HG02870 (cell line): ENCODE measurements at regions not wholly inside any gene's neighbourhood (a gene's known extent, or its start where the extent isn't known, plus 50 kb on each side); places are given as distances from the start of the nearest gene placed in this dataset.
"Not testable (repeated sequence)": the region's sequence is repeated elsewhere in the genome, so short reads cannot be mapped to it uniquely, and the experiment has no call there.

Experiments
- ATAC-seq: cut with Tn5 transposase; IDR thresholded peaks from one replicate; pipeline ENCODE4 v1.9.1; 2021; ENCODE audit warnings: mild to moderate bottlenecking, moderate library complexity; ENCODE audit not compliant: unreplicated experiment

DNA sequence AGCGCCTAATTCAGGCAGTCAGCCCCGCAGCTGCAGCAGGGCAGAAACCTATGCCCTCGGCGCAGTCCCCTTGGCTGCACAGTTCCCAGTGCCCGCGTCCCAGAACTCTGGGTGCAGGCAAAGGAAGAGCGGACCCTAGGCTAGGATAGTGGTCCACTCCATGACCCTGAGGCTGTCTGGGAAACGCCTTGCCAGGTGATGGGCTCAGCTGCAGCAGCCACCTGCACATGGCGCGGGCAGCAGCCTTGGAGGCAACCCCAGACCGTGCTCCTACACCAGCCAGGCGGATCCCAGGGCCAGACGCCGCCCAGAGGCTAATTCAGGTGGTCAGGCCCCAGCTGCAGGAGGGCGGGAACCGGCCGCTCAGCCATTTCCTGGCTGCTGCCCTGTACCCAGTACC is 83.0 kb downstream of the POTEC start:
- not testable (repeated sequence) for ATAC-seq

GRCh38 chr18:14459826-14460225 is 83.6 kb downstream of the POTEC start:
- ATAC-seq: not testable (repeated sequence)

DNA sequence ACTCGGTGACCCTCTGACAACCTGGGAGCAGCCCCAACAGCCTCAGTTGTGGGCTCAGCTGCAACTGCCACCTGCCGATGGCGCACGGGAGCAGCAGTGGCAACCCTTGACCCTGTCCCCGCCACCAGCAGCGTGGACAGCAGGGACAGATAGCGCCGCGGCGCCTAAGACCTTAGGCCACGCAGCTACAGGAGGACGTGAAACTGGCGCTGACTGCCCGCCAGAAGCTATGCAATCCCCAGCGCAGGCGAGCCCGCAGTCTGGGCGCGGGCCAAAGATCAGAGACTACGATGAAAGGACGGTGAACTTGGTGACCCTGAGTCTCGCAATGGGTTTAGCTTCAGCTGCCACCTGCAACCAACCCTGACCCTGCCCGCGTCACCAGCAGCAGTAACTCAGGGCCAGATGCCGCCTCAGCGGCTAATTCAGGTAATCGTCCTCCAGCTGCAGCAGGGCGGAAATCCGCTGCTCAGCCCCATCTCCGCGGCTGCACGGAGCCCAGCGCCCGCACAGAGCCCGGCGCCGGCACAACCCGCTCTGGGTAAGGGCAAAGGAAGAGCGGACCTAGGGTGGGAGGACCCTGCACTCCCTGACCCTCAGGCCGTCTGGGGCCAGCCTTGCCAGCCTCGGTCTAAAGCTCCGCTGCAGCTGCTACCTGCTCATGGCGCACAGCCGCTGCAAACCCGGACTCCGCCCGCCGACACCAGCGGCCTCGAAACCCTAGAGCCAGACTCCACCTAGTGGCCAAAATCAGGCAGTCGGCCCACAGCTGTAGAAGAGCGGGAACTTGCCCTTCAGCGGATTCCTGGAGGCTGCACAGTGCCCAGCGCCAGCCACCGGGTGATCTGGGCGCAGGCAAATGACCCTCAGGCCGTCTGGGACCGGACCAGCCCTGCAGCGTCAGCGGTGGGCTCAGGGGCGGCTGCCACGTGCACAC is 85.1 kb downstream of the POTEC start:
- not testable (repeated sequence) for ATAC-seq

DNA sequence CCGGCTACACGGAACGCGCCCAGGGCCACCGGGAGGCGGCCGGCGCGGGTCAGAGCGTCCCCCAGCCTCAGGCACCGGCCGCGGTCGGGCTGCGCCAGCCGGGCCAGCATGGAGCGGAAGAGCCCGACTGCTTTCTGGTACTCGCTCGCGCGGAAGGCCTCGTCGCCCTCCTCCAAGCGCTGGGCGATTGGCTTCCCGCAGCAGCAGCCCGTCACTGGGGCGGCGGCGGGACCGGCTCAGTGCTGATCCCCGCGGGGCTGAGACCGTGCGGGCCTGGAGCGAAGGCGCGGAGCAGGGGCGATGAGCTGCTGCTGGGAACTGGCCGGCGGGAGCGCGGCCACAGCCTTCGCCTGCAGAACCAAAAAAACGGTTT is 92.8 kb downstream of the POTEC start:
- ATAC-seq: not testable (repeated sequence)

DNA sequence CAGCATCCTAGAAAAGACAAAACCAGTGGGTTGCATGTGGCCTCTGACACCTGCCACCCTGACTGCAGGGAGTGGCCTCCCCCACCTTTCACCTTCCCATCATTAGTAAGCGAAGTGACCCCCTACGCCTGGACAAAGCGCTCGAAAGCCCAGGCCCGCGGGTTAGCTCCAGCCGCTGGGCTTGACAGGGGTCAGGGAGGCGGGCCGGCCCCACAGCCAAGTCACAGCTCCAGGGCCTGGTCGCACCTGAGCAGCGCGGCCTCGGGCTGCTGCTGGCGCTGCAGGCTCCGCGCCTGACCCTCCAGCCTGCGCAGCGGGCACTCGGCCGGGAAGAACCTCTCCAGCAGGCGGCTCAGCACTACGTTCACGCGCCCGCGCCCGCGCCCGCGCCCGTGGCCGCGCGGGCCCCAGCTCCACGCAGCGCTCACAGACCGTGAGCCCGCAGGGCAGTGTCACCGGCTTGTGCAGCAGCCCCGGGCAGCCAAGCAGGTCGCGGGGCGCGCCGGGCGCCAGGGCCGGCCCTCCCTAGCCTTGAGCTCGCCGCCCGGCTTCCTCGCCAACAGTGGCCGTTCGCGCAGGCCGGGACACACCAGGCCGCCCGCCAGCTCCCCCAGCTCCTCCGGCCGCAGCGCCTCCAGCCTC is 93.3 kb downstream of the POTEC start:
- ATAC-seq: not testable (repeated sequence)

GRCh38 chr18:14449062-14449461 is 94.3 kb downstream of the POTEC start:
- ATAC-seq: not testable (repeated sequence)

DNA sequence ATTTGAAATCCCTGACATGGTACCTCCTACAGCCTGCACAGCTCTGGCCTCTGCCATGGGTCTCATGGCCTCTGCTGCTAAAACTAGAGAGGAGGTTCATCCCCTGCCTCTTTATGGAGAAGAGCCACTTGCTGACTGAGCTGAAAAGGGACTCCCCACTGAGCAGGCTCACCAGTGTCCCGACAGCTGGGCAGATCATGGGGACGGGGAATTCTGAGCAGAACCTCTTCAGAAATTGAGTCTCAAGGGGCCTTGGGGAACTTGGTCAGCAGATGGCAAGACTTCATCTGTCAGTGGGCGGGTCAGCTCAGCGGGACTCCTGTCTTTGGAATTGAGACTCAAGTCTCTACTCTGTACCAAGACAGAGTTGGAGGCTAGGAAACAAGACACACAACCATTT is 95.7 kb downstream of the POTEC start:
- ATAC-seq: not testable (repeated sequence)

DNA sequence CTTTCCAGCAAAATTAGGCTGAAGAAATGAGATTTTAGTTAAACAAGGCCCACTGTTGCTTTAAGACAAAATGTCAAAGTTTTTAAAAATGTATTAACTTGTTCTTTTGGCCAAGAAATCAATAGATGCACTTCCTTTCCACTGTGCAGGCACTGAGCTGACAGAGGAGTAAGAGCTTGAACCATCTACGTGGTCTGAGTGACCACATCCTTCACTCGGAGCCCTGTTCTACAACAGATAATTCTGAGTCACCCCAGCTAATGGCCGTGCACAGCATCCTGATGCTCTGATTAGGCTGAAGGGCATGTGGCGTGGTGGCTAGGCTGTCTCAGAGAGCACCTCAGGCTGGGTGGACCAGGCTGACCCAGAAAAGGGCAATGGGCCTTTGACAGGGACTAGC is 107.9 kb downstream of the POTEC start:
- not testable (repeated sequence) for ATAC-seq

- not testable (repeated sequence) for ATAC-seq
Measured at GRCh38 chr18:14432371-14432770, 111.0 kb downstream of the POTEC start.

- ATAC-seq: not testable (repeated sequence)
Measured at GRCh38 chr18:14431031-14431521, 112.3 kb downstream of the POTEC start.

- ATAC-seq: not testable (repeated sequence)
Measured at GRCh38 chr18:14415806-14416205, 127.6 kb downstream of the POTEC start.

- ATAC-seq: not testable (repeated sequence)
Measured at GRCh38 chr18:14415399-14415798, 128.0 kb downstream of the POTEC start.

DNA sequence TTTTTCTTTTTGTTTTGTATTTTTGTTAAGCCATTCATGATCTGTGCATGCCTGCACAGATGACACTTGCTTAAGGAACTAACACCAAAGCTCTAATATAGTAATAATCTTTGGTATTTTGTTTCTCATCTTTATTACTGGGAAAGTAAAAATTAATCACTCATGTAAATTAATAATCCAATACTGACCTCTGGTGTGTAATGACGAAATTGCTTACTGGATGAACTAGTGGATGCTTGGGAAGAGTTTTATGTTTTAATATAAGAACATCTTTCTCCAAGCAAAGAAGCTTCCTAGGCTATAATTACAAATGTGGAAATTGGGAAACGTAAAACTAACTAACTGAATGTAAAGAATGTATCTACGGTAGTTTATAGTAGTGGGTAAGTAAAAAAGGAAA is 147.9 kb downstream of the POTEC start:
- not testable (repeated sequence) for ATAC-seq

DNA sequence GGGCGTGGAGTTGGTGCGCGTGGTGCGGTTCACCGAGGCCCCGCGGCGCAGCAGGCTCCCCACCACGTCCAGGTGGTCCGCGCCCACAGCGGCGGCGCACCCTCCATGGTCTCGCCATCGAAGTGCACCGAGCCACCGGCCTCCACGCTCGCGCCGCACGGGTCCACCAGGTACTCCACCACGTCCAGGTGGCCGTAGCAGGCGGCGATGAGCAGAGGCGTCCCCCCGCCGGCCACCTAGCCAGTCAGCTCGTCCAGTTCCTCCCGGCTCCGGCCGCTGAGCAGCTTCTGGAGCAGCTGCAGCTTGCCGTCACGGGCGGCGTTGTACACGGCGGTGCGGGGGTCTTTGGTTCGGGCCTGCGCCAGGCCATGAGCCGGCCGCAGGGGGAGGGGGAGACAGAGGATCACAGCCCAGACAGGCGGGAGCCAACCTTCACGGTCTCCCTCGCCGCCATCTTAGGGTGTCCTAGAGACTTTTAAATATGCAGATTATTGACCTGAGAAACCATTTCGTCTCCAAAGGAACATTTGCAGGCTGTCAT is 149.8 kb downstream of the POTEC start:
- not testable (repeated sequence) for ATAC-seq

DNA sequence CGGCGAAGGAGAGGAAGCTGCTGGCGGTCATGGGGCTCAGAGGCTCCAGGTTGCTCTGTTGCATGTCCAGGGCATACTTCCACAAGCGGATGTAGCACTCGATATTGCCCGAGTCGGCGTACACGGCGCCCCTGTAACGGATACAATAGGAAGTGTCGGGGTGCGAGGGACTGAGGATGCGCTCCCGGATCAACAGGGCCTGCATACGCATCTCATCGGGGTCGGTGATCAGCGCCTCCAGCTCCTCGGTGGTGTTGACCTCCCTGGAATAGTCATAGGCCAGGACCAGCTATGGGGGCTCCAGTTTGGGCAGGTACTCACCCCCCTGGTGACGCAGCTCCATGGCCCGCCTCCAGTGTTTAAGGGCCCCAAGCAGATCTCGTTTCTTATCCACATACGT is 150.8 kb downstream of the POTEC start:
- ATAC-seq: not testable (repeated sequence)

- ATAC-seq: not testable (repeated sequence)
Measured at GRCh38 chr18:14384961-14385360, 158.4 kb downstream of the POTEC start.

DNA sequence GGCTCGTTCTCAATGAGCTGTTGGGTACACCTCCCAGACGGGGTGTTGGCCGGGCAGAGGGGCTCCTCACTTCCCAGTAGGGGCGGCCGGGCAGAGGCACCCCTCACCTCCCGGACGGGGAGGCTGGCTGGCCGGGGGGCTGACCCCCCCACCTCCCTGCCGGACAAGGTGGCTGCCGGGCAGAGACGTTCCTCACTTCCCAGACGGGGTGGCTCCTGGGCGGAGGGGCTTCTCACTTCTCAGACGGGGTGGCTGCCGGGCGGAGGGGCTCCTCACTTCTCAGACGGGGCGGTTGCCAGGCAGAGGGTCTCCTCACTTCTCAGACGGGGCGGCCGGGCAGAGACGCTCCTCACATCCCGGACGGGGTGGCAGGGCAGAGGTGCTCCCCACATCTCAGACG is 160.7 kb downstream of the POTEC start:
- ATAC-seq: not testable (repeated sequence)

- ATAC-seq: not testable (repeated sequence)
Measured at GRCh38 chr18:14379489-14379888, 163.9 kb downstream of the POTEC start.

- not testable (repeated sequence) for ATAC-seq
Measured at GRCh38 chr18:14378376-14378775, 165.0 kb downstream of the POTEC start.

DNA sequence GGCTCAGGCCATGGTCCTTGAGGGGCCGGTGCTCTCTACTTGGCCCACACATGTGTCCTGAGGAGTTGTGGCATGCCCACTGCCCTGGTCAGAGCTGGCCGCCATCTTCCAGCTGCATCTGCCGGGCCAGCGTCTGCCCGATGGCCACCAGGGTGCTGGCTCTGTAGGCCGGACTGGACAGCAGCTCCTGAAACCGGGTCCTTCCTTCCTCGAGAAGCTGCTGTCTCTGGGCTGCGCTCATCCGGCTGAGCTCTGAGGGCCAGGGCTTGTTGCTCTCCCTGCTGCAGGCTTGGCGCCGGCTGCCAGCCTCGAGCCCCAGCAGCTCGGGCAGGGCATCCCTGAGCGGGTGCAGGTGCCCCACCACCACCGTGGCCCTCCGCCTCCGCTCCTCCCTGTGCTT is 182.1 kb downstream of the POTEC start:
- ATAC-seq: not testable (repeated sequence)

- not testable (repeated sequence) for ATAC-seq
Measured at GRCh38 chr18:14357553-14358297, 185.7 kb downstream of the POTEC start.
